GM19035 (cell line): ENCODE measurements at regions not wholly inside any gene's neighbourhood (a gene's known extent, or its start where the extent isn't known, plus 50 kb on each side); places are given as distances from the start of the nearest gene placed in this dataset.
"Not testable (repeated sequence)": the region's sequence is repeated elsewhere in the genome, so short reads cannot be mapped to it uniquely, and the experiment has no call there.

Experiments
- ATAC-seq: cut with Tn5 transposase; IDR thresholded peaks from one replicate; pipeline ENCODE4 v1.9.1; 2021; ENCODE audit not compliant: unreplicated experiment

- not testable (repeated sequence) for ATAC-seq
Measured at GRCh38 chr15:22519213-22519612, 60.5 kb downstream of the GOLGA6L22 start.

- ATAC-seq, result not testable (repeated sequence)
Measured at GRCh38 chr15:22526537-22526936, 67.8 kb downstream of the GOLGA6L22 start.

- ATAC-seq, result not testable (repeated sequence)
Measured at GRCh38 chr15:22527016-22527415, 68.3 kb downstream of the GOLGA6L22 start.

GRCh38 chr15:22529200-22529599, 70.5 kb downstream of the GOLGA6L22 start:
- ATAC-seq, result not testable (repeated sequence)

GRCh38 chr15:22559701-22560100, 101.0 kb downstream of the GOLGA6L22 start:
- not testable (repeated sequence) for ATAC-seq

- not testable (repeated sequence) for ATAC-seq
Measured at GRCh38 chr15:22561716-22562115, 103.0 kb downstream of the GOLGA6L22 start.

GRCh38 chr15:22566510-22566909, 107.8 kb downstream of the GOLGA6L22 start:
- not testable (repeated sequence) for ATAC-seq

- not testable (repeated sequence) for ATAC-seq
Measured at GRCh38 chr15:22569486-22569885, 110.8 kb downstream of the GOLGA6L22 start.

- ATAC-seq, result not testable (repeated sequence)
Measured at GRCh38 chr15:22572152-22572735, 113.5 kb downstream of the GOLGA6L22 start.

- ATAC-seq, result not testable (repeated sequence)
Measured at GRCh38 chr15:22572792-22573191, 114.1 kb downstream of the GOLGA6L22 start.

GRCh38 chr15:22577828-22578227, 119.1 kb downstream of the GOLGA6L22 start:
- ATAC-seq, result not testable (repeated sequence)

GRCh38 chr15:22579213-22579612, 120.5 kb downstream of the GOLGA6L22 start:
- not testable (repeated sequence) for ATAC-seq

GRCh38 chr15:22587391-22587790, 128.7 kb downstream of the GOLGA6L22 start:
- not testable (repeated sequence) for ATAC-seq

- not testable (repeated sequence) for ATAC-seq
Measured at GRCh38 chr15:22598552-22598951, 139.8 kb downstream of the GOLGA6L22 start.

GRCh38 chr15:22599526-22600320, 141.0 kb downstream of the GOLGA6L22 start:
- not testable (repeated sequence) for ATAC-seq

GRCh38 chr15:22616976-22617375, 158.3 kb downstream of the GOLGA6L22 start:
- ATAC-seq, result not testable (repeated sequence)

GRCh38 chr15:22631789-22632188, 154.7 kb upstream of the NIPA1 start:
- ATAC-seq, result not testable (repeated sequence)

- ATAC-seq, result not testable (repeated sequence)
Measured at GRCh38 chr15:22639983-22640382, 146.5 kb upstream of the NIPA1 start.

- not testable (repeated sequence) for ATAC-seq
Measured at GRCh38 chr15:22649458-22649857, 137.0 kb upstream of the NIPA1 start.

- not testable (repeated sequence) for ATAC-seq
Measured at GRCh38 chr15:22651179-22651578, 135.3 kb upstream of the NIPA1 start.

- peak; percentile 70 for ATAC-seq
Measured at GRCh38 chr15:22664294-22665058, 122.0 kb upstream of the NIPA1 start.
